CD14-positive monocyte (primary cell): ENCODE measurements at regions not wholly inside any gene's neighbourhood (a gene's known extent, or its start where the extent isn't known, plus 50 kb on each side); places are given as distances from the start of the nearest gene placed in this dataset.

ENCODE experiments used
- DNase-seq, 3 donors: peaks; one replicate each; pipeline ENCODE4 v3.0.0-alpha.2; 2011 to 2022
- H2AFZ ChIP-seq: 2 replicates; pipeline ENCODE4 v1.6.0; 2012; ENCODE audit warnings: mild to moderate bottlenecking, low read depth, low read length, inconsistent platforms; ENCODE audit not compliant: insufficient read depth, poor library complexity, severe bottlenecking
- H3K27ac ChIP-seq, 2 donors: 1 replicate in 1 of 2; 2 replicates in 1 of 2; pipeline ENCODE4 v1.5.1; 2012 to 2013; ENCODE audit warnings: low read length in 2 of 2, control low read depth in 1 of 2, inconsistent platforms in 1 of 2, low read depth in 1 of 2, mild to moderate bottlenecking in 1 of 2
- H3K27me3 ChIP-seq, 2 donors: one replicate each; pipeline versions ENCODE4 v1.6.0 to v1.6.1; 2011 to 2013; ENCODE audit warnings: low read length in 2 of 2; ENCODE audit not compliant: control insufficient read depth in 2 of 2, insufficient read depth in 2 of 2
- H3K36me3 ChIP-seq, 2 donors: replicated peaks in 1 of 2; 1 replicate in 1 of 2; 2 replicates in 1 of 2; pipeline versions ENCODE4 v1.5.1 to v1.6.1; 2012 to 2013; ENCODE audit warnings: low read length in 2 of 2, control low read depth in 1 of 2, inconsistent platforms in 1 of 2, mild to moderate bottlenecking in 1 of 2; ENCODE audit not compliant: insufficient read depth in 2 of 2, control insufficient read depth in 1 of 2
- H3K4me1 ChIP-seq, 2 donors: 1 replicate in 1 of 2; 2 replicates in 1 of 2; pipeline versions ENCODE4 v1.5.1 to v1.6.1; 2012 to 2013; ENCODE audit warnings: low read length in 2 of 2, control low read depth in 1 of 2, inconsistent platforms in 1 of 2, mild to moderate bottlenecking in 1 of 2, moderate library complexity in 1 of 2; ENCODE audit not compliant: insufficient read depth in 2 of 2, control insufficient read depth in 1 of 2
- H3K4me2 ChIP-seq: replicated peaks from 2 replicates; pipeline ENCODE3; 2012; ENCODE audit warnings: low read length, moderate library complexity, mild to moderate bottlenecking; ENCODE audit not compliant: poor library complexity, severe bottlenecking; ENCODE audit errors: extremely low read depth
- H3K4me3 ChIP-seq, 3 experiments: fragments of 200-600 bp in 1 of 3; sonication (generic) in 1 of 3; replicated peaks in 1 of 3; 1 replicate in 2 of 3; 2 replicates in 1 of 3; pipeline ENCODE4 v1.5.1; 2011 to 2013; ENCODE audit warnings: low read length in 3 of 3, mild to moderate bottlenecking in 3 of 3, control low read depth in 2 of 3, low read depth in 2 of 3, inconsistent platforms in 1 of 3, moderate library complexity in 1 of 3
- H3K79me2 ChIP-seq: 2 replicates; pipeline ENCODE4 v1.6.0; 2012; ENCODE audit warnings: mild to moderate bottlenecking, control low read depth, inconsistent platforms, low read length, moderate library complexity; ENCODE audit not compliant: insufficient read depth
- H3K9ac ChIP-seq: 2 replicates; pipeline ENCODE4 v1.6.0; 2017; ENCODE audit warnings: low read length, mild to moderate bottlenecking; ENCODE audit not compliant: insufficient read depth, poor library complexity, severe bottlenecking
- H3K9me3 ChIP-seq, 2 donors: replicated peaks in 1 of 2; 1 replicate in 1 of 2; 2 replicates in 1 of 2; pipeline versions ENCODE4 v1.5.1 to v1.6.1; 2012 to 2013; ENCODE audit warnings: low read length in 2 of 2, control low read depth in 1 of 2; ENCODE audit not compliant: control insufficient read depth in 1 of 2, insufficient read depth in 1 of 2
- H4K20me1 ChIP-seq: 2 replicates; pipeline ENCODE4 v1.6.0; 2012; ENCODE audit warnings: mild to moderate bottlenecking, low read length, control low read depth, moderate library complexity; ENCODE audit not compliant: insufficient read depth
- H3K27ac Mint-ChIP-seq, 7 donors: one replicate each; pipeline ENCODE4 v1.8.0; 2020; ENCODE audit warnings: mild to moderate bottlenecking in 7 of 7, mixed read lengths in 7 of 7, moderate library complexity in 6 of 7, inconsistent platforms in 2 of 7
- H3K27me3 Mint-ChIP-seq, 3 donors: one replicate each; pipeline ENCODE4 v1.8.0; 2021 to 2022; ENCODE audit warnings: low read depth in 3 of 3, mild to moderate bottlenecking in 3 of 3, mixed read lengths in 3 of 3, moderate library complexity in 3 of 3, inconsistent platforms in 1 of 3
- H3K36me3 Mint-ChIP-seq, 2 donors: one replicate each; pipeline ENCODE4 v1.8.0; 2020; ENCODE audit warnings: mixed read lengths in 2 of 2, inconsistent platforms in 1 of 2, mild to moderate bottlenecking in 1 of 2
- H3K4me1 Mint-ChIP-seq: one replicate; pipeline ENCODE4 v1.8.0; 2020; ENCODE audit warnings: mild to moderate bottlenecking, mixed read lengths
- H3K4me3 Mint-ChIP-seq, 2 donors: one replicate each; pipeline ENCODE4 v1.8.0; 2020; ENCODE audit warnings: mild to moderate bottlenecking in 2 of 2, mixed read lengths in 2 of 2, moderate library complexity in 1 of 2
- H3K9me3 Mint-ChIP-seq, 7 donors: one replicate each; pipeline ENCODE4 v1.8.0; 2020 to 2022; ENCODE audit warnings: mixed read lengths in 7 of 7, mild to moderate bottlenecking in 6 of 7, moderate library complexity in 6 of 7, inconsistent platforms in 2 of 7
- WGBS: methylation state at CpG from one replicate; pipeline ENCODE4 v1.1.5; 2013; ENCODE audit warnings: missing lambda C conversion rate; ENCODE audit not compliant: insufficient coverage; 5-methylcytosine and 5-hydroxymethylcytosine counted together
- intact Hi-C, 2 donors: fragments of 100-400 bp; cut with micrococcal nuclease; formaldehyde crosslinking; loops; one replicate each; pipeline versions ENCODE4 v1.15.0 to v1.15.1; 2023
- TF ChIP-seq, protein P1 (sequence below): fragments of 200-600 bp; IDR thresholded peaks from one replicate; pipeline ENCODE4 v1.8.0; 2022; ENCODE audit warnings: antibody characterized with exemption, mild to moderate bottlenecking

DNA sequence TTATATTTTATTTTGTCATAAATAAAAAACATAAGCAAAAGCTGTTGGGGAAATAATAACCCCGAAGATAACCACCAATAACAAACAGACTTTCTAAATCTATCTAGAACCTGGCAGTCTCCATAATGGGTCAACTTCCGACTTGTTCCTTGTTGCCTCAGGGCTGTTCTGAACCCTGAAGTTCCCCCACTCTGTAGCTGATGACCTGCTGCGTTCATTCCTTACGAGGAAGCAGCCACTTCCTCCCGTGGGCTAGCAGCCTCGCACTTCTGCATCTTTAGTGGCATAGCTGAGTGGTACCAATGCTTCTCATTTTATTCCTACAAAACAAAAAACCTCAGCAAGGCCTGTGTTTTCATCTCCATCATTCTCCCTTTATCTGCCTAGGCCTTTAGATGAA, 103.0 kb downstream of the PLEKHG1 start:
- Mint-ChIP-seq H3K27me3 (peaks cover 2 to 5% (median 3%) of the 10 kb centered on the region in 3 donors), H3K4me3 (no peak overlapping the region), H3K36me3 (no peaks in the 10 kb centered on the region), H3K4me1 (peaks cover 22% of the 10 kb centered on the region), H3K27ac (peak overlapping the region; percentile 58 to 88 (median 82)), H3K9me3 (peaks cover 0 to 6% (median 0%) of the 10 kb centered on the region in 7 donors)
- peak overlapping the region in 1 of 2 donors; percentile 57 for H3K27ac ChIP-seq
- H4K20me1 ChIP-seq = no peaks in the 10 kb centered on the region
- H3K4me1 ChIP-seq = peaks cover 19 to 26% of the 10 kb centered on the region in 2 donors
- no peaks in the 10 kb centered on the region for H3K36me3 ChIP-seq
- no peaks in the 10 kb centered on the region for H3K9me3 ChIP-seq
- intact Hi-C loops = no loop called here
- no peaks in the 10 kb centered on the region for H3K27me3 ChIP-seq
- DNase-seq = peak; percentile 65 to 77 (median 68)
- H2AFZ ChIP-seq = no peak overlapping the region
- no peak overlapping the region for H3K4me3 ChIP-seq
- TF ChIP-seq, protein P1, sequence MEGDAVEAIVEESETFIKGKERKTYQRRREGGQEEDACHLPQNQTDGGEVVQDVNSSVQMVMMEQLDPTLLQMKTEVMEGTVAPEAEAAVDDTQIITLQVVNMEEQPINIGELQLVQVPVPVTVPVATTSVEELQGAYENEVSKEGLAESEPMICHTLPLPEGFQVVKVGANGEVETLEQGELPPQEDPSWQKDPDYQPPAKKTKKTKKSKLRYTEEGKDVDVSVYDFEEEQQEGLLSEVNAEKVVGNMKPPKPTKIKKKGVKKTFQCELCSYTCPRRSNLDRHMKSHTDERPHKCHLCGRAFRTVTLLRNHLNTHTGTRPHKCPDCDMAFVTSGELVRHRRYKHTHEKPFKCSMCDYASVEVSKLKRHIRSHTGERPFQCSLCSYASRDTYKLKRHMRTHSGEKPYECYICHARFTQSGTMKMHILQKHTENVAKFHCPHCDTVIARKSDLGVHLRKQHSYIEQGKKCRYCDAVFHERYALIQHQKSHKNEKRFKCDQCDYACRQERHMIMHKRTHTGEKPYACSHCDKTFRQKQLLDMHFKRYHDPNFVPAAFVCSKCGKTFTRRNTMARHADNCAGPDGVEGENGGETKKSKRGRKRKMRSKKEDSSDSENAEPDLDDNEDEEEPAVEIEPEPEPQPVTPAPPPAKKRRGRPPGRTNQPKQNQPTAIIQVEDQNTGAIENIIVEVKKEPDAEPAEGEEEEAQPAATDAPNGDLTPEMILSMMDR = no peak
- WGBS = 0% methylated on average over 5 of the region's 6 CpGs
- no peaks in the 10 kb centered on the region for H3K79me2 ChIP-seq
- no peak overlapping the region for H3K9ac ChIP-seq
- peak overlapping the region; percentile 2 for H3K4me2 ChIP-seq

DNA sequence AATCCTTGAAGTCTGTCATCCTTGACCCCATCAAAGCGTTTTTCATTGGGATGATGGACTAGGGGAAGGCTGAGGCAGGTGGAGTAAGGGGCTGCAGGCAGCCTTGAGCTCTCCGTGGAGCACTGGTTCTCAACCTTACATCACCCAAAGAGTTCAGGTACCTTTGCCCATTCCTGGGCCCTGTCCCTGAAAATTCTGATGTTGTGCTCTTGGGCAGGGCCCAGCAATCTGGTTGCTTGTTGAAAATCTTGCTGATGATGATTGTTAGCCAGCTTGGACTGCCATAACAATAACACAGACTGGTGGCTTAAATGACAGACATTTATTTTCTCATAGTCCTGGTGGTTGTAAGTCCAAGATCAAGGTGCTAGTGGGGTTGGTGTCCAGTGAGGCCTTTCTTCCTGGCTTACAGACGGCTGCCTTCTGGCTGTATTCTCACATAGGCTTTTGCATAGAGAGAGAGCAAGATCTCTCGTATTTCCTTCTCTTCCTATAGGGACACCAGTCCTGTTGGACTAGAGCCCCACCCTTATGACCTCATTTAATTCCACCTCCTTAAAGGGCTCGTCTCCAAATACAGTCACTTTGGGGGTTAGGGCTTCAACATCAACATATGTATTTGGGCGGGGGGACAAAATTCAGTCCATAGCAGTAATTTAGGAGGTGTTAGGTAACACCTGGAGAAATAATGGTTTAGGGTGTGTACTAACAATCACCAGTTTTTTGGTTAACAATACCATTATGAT, 104.9 kb downstream of the PLEKHG1 start:
- no peak overlapping the region for H3K4me3 ChIP-seq
- no peak for DNase-seq
- peaks cover 25% of the 10 kb centered on the region for H3K4me1 Mint-ChIP-seq
- H2AFZ ChIP-seq = no peak overlapping the region
- no peaks in the 10 kb centered on the region for H4K20me1 ChIP-seq
- no peaks in the 10 kb centered on the region for H3K36me3 Mint-ChIP-seq
- no peaks in the 10 kb centered on the region for H3K9me3 ChIP-seq
- no peak overlapping the region for H3K4me3 Mint-ChIP-seq
- no peaks in the 10 kb centered on the region for H3K36me3 ChIP-seq
- peaks cover 0 to 6% (median 0%) of the 10 kb centered on the region in 7 donors for H3K9me3 Mint-ChIP-seq
- H3K27me3 Mint-ChIP-seq = peaks cover 3 to 11% (median 4%) of the 10 kb centered on the region in 3 donors
- H3K79me2 ChIP-seq = no peaks in the 10 kb centered on the region
- peaks cover 22 to 28% of the 10 kb centered on the region in 2 donors for H3K4me1 ChIP-seq
- no peak overlapping the region for H3K9ac ChIP-seq
- H3K27me3 ChIP-seq = no peaks in the 10 kb centered on the region
- H3K27ac ChIP-seq = no peak overlapping the region
- no peak overlapping the region for H3K4me2 ChIP-seq
- intact Hi-C loops = no loop called here
- TF ChIP-seq, protein P1 = no peak
- peak overlapping the region in 1 of 7 donors; percentile 48 for H3K27ac Mint-ChIP-seq
- WGBS = no CpG with 5 or more reads among the region's 6 CpGs
